K562 (cell line): ENCODE measurements at regions not wholly inside any gene's neighbourhood (a gene's known extent, or its start where the extent isn't known, plus 50 kb on each side); places are given as distances from the start of the nearest gene placed in this dataset.

Source experiments
- ATAC-seq: fragments of 200-7000 bp; cut with Tn5 transposase; 3 replicates; pipeline ENCODE4 v1.9.1; 2020; ENCODE audit warnings: moderate library complexity
- BruUV-seq: library from RNA; stranded (reverse); fragments of 400-500 nt; replicated peaks from 2 replicates; lab custom pipeline; 2021; lab: Mats Ljungman, UMichigan
- CTCF ChIA-PET: fragments of 300-600 bp; formaldehyde crosslinking; extraction: SDS; loops from one replicate; lab custom pipeline; 2021; ENCODE audit warnings: low intra/inter-chr PET ratio; lab: Yijun Ruan, JAX
- POLR2A ChIA-PET: fragments of 300-600, 350-650 bp; sonication (Branson Sonifier 250); formaldehyde crosslinking; extraction: SDS; loops from one replicate; lab custom pipeline; 2021; ENCODE audit warnings: antibody characterized with exemption, inconsistent platforms; lab: Yijun Ruan, JAX
- DNase-seq, 4 experiments: peaks; one replicate each; pipeline versions ENCODE4 v3.0.0 to v3.0.0-alpha.2; 2011 to 2018; ENCODE audit warnings: low spot score in 3 of 4, mixed read lengths in 3 of 4; ENCODE audit errors: extremely low read depth in 1 of 4
- FAIRE-seq: peaks from 2 replicates; lab custom pipeline; 2011; peaks lifted over from hg19 to GRCh38; lab: Jason Lieb, UNC
- H2AFZ ChIP-seq: 2 replicates; pipeline ENCODE4 v1.6.0; 2011; ENCODE audit warnings: low read depth, low read length, control low read depth, inconsistent platforms
- H3K27ac ChIP-seq: fragments of 200-600 bp; 3 replicates; pipeline ENCODE4 v1.8.0; 2011; ENCODE audit warnings: low read depth, mild to moderate bottlenecking, control low read depth, inconsistent platforms, low read length, moderate library complexity, mixed read lengths; ENCODE audit errors: extremely low read depth
- H3K27me3 ChIP-seq, 2 experiments: fragments of 300-600 bp in 1 of 2; 2 replicates in 1 of 2; 3 replicates in 1 of 2; pipeline versions ENCODE4 v1.6.0 to v1.8.0; 2011; ENCODE audit warnings: inconsistent platforms in 2 of 2, low read length in 2 of 2, mild to moderate bottlenecking in 1 of 2, mixed read lengths in 1 of 2, moderate library complexity in 1 of 2; ENCODE audit not compliant: control insufficient read depth in 2 of 2, insufficient read depth in 2 of 2
- H3K36me3 ChIP-seq: fragments of 300-600 bp; 3 replicates; pipeline ENCODE4 v1.8.0; 2011; ENCODE audit warnings: mild to moderate bottlenecking, low read length, inconsistent platforms; ENCODE audit not compliant: control insufficient read depth, insufficient read depth
- H3K4me1 ChIP-seq, 2 experiments: fragments of 200-600 bp in 1 of 2; replicated peaks in 1 of 2; 2 replicates in 1 of 2; 3 replicates in 1 of 2; pipeline versions ENCODE4 v1.5.1 to v1.8.0; 2011; ENCODE audit warnings: inconsistent platforms in 2 of 2, low read length in 2 of 2, mild to moderate bottlenecking in 1 of 2, mixed read lengths in 1 of 2, moderate library complexity in 1 of 2; ENCODE audit not compliant: control insufficient read depth in 2 of 2, insufficient read depth in 2 of 2
- H3K4me2 ChIP-seq: 2 replicates; pipeline ENCODE4 v1.6.1; 2011; ENCODE audit warnings: low read length, control low read depth, inconsistent platforms, mixed read lengths; ENCODE audit not compliant: insufficient read depth
- H3K4me3 ChIP-seq: fragments of 200-600 bp; sonication (generic), shearing (Covaris generic); 2 replicates; pipeline ENCODE4 v1.5.1; 2016; ENCODE audit warnings: control low read depth, inconsistent platforms
- H3K79me2 ChIP-seq: fragments of 200-600 bp; 3 replicates; pipeline ENCODE4 v1.8.0; 2011; ENCODE audit warnings: low read length, inconsistent platforms; ENCODE audit not compliant: control insufficient read depth, insufficient read depth
- H3K9ac ChIP-seq, 2 experiments: 2 replicates each; pipeline versions ENCODE4 v1.6.0 to v1.6.1; 2011; ENCODE audit warnings: low read depth in 2 of 2, low read length in 2 of 2, control low read depth in 1 of 2, inconsistent platforms in 1 of 2, mild to moderate bottlenecking in 1 of 2, mixed read lengths in 1 of 2; ENCODE audit not compliant: insufficient read depth in 1 of 2
- H3K9me1 ChIP-seq: one replicate; pipeline ENCODE4 v1.6.0; 2011; ENCODE audit warnings: inconsistent platforms, mild to moderate bottlenecking, low read length, moderate library complexity; ENCODE audit not compliant: control insufficient read depth, insufficient read depth
- H3K9me3 ChIP-seq: replicated peaks from 2 replicates; pipeline ENCODE4 v1.5.1; 2011; ENCODE audit warnings: low read depth, low read length, inconsistent platforms; ENCODE audit not compliant: control insufficient read depth, insufficient read depth
- H4K20me1 ChIP-seq: replicated peaks from 2 replicates; pipeline ENCODE4 v1.6.1; 2011; ENCODE audit warnings: low read length, inconsistent platforms, mixed read lengths; ENCODE audit not compliant: control insufficient read depth, insufficient read depth
- ARID1B ChIP-seq: fragments of 450-650 bp; IDR thresholded peaks from 2 replicates; pipeline ENCODE4 v1.6.1; 2016; ENCODE audit warnings: antibody characterized with exemption, mild to moderate bottlenecking, inconsistent platforms
- MTA1 ChIP-seq: fragments of 450-650 bp; IDR thresholded peaks from 2 replicates; pipeline ENCODE4 v1.6.1; 2017; ENCODE audit warnings: borderline replicate concordance
- ZC3H8 ChIP-seq: fragments of 450-650 bp; IDR thresholded peaks from 2 replicates; pipeline ENCODE4 v1.6.1; 2017
- WGBS: fragments of 100-300 bp; shearing (Covaris generic); methylation state at CpG from one replicate; pipeline ENCODE4 v1.1.6; 2016; ENCODE audit warnings: low coverage, mixed read lengths; ENCODE audit not compliant: insufficient coverage; ENCODE audit errors: missing lambda C conversion rate; 5-methylcytosine and 5-hydroxymethylcytosine counted together
- in situ Hi-C: fragments of 300-500 bp; cut with MboI; formaldehyde crosslinking; loops from 4 replicates; pipeline ENCODE4 v1.15.0; 2018; ENCODE audit warnings: inconsistent platforms, mixed read lengths
- intact Hi-C: fragments of 100-400 bp; cut with micrococcal nuclease; formaldehyde crosslinking; loops from 2 replicates; pipeline ENCODE4 v1.14.2; 2022
- TF ChIP-seq, protein P1 (sequence below): sonication (generic); formaldehyde crosslinking; IDR thresholded peaks from 2 replicates; pipeline ENCODE4 v1.8.1; 2023; ENCODE audit warnings: mild to moderate bottlenecking, missing genetic modification reagents
- TF ChIP-seq, protein P2 (sequence below): sonication (generic); formaldehyde crosslinking; IDR thresholded peaks from 2 replicates; pipeline ENCODE4 v1.8.0; 2022; ENCODE audit warnings: mild to moderate bottlenecking, low read depth, missing genetic modification reagents
- TF ChIP-seq, protein P3 (sequence below): fragments of 250-450 bp; sonication (Bioruptor Pico); IDR thresholded peaks from 2 replicates; pipeline ENCODE4 v1.8.0; 2021; ENCODE audit warnings: mild to moderate bottlenecking, moderate library complexity

DNA sequence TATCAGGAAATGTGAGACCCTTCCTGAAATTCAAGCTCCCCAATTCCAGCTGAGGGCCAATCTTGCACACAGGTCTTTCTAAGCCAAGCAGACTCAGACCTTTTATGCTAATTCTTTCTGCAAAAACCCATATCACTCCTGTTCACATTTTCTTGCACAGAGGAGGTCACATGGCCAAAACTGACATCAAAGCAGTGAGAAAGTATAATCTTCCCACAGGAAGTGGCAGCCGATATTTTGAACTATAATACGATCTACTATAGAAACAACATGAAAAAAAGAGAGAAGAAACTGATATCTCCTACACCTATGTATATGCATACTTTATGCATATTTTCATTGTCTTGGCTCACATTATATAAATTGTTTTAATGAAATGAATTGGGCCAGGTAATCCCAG is 132.9 kb upstream of the SSTR1 start:
- Histone ChIP-seq H3K36me3 (no peaks in the 10 kb centered on the region), H3K4me3 (no peak overlapping the region), H3K79me2 (no peaks in the 10 kb centered on the region), H3K9me3 (no peaks in the 10 kb centered on the region), H3K4me1 (no peaks in the 10 kb centered on the region), H4K20me1 (no peaks in the 10 kb centered on the region), H2AFZ (no peak overlapping the region), H3K9me1 (no peaks in the 10 kb centered on the region), H3K27ac (no peak overlapping the region), H3K4me2 (no peak overlapping the region), H3K9ac (no peak overlapping the region), H3K27me3 (no peaks in the 10 kb centered on the region)
- POLR2A ChIA-PET = no interaction called here
- CTCF ChIA-PET = no interaction called here
- DNase-seq (no peak), ATAC-seq (no peak), FAIRE-seq (no peak)
- no TSS peak for BruUV-seq
- intact Hi-C loops (no loop called here), in situ Hi-C loops (no loop called here)
- TF ChIP-seq, protein P1, sequence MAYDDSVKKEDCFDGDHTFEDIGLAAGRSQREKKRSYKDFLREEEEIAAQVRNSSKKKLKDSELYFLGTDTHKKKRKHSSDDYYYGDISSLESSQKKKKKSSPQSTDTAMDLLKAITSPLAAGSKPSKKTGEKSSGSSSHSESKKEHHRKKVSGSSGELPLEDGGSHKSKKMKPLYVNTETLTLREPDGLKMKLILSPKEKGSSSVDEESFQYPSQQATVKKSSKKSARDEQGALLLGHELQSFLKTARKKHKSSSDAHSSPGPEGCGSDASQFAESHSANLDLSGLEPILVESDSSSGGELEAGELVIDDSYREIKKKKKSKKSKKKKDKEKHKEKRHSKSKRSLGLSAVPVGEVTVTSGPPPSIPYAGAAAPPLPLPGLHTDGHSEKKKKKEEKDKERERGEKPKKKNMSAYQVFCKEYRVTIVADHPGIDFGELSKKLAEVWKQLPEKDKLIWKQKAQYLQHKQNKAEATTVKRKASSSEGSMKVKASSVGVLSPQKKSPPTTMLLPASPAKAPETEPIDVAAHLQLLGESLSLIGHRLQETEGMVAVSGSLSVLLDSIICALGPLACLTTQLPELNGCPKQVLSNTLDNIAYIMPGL (CRISPR knock-in tag) = no peak
- TF ChIP-seq MTA1 (no peak), ZC3H8 (no peak), ARID1B (no peak)
- TF ChIP-seq, protein P2, sequence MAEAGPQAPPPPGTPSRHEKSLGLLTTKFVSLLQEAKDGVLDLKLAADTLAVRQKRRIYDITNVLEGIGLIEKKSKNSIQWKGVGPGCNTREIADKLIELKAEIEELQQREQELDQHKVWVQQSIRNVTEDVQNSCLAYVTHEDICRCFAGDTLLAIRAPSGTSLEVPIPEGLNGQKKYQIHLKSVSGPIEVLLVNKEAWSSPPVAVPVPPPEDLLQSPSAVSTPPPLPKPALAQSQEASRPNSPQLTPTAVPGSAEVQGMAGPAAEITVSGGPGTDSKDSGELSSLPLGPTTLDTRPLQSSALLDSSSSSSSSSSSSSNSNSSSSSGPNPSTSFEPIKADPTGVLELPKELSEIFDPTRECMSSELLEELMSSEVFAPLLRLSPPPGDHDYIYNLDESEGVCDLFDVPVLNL = no peak
- TF ChIP-seq, protein P3, sequence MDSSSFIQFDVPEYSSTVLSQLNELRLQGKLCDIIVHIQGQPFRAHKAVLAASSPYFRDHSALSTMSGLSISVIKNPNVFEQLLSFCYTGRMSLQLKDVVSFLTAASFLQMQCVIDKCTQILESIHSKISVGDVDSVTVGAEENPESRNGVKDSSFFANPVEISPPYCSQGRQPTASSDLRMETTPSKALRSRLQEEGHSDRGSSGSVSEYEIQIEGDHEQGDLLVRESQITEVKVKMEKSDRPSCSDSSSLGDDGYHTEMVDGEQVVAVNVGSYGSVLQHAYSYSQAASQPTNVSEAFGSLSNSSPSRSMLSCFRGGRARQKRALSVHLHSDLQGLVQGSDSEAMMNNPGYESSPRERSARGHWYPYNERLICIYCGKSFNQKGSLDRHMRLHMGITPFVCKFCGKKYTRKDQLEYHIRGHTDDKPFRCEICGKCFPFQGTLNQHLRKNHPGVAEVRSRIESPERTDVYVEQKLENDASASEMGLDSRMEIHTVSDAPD (CRISPR knock-in tag) = no peak
- 0% methylated on average over 1 of the region's 2 CpGs for WGBS
